HG02610 (cell line): ENCODE measurements at regions not wholly inside any gene's neighbourhood (a gene's known extent, or its start where the extent isn't known, plus 50 kb on each side); places are given as distances from the start of the nearest gene placed in this dataset.
"Not testable (repeated sequence)": the region's sequence is repeated elsewhere in the genome, so short reads cannot be mapped to it uniquely, and the experiment has no call there.

ENCODE experiments used
- ATAC-seq: cut with Tn5 transposase; IDR thresholded peaks from one replicate; pipeline ENCODE4 v1.9.1; 2021; ENCODE audit warnings: mild to moderate bottlenecking, moderate library complexity; ENCODE audit not compliant: unreplicated experiment

- no peak for ATAC-seq
These were observed 204.4 kb downstream of the KLF6 start for GRCh38 chr10:3580565-3580964.

- ATAC-seq: no peak
These were observed 205.2 kb downstream of the KLF6 start for GRCh38 chr10:3579845-3580244.

- ATAC-seq: no peak
These were observed 206.3 kb downstream of the KLF6 start for GRCh38 chr10:3578682-3579081.

GRCh38 chr10:3578159-3578558 lies 206.8 kb downstream of the KLF6 start:
- ATAC-seq: no peak

- no peak for ATAC-seq
These were observed 210.6 kb downstream of the KLF6 start for GRCh38 chr10:3574451-3574850.

- no peak for ATAC-seq
These were observed 211.5 kb downstream of the KLF6 start for GRCh38 chr10:3573498-3573897.

GRCh38 chr10:3571310-3571825 lies 213.6 kb downstream of the KLF6 start:
- ATAC-seq: no peak

GRCh38 chr10:3570855-3571266 lies 214.1 kb downstream of the KLF6 start:
- no peak for ATAC-seq

GRCh38 chr10:3570131-3570729 lies 214.8 kb downstream of the KLF6 start:
- ATAC-seq: no peak

GRCh38 chr10:3568983-3569382 lies 216.0 kb downstream of the KLF6 start:
- no peak for ATAC-seq

GRCh38 chr10:3568392-3568791 lies 216.6 kb downstream of the KLF6 start:
- no peak for ATAC-seq

- ATAC-seq: no peak
These were observed 217.6 kb downstream of the KLF6 start for GRCh38 chr10:3567291-3567963.

- no peak for ATAC-seq
These were observed 218.4 kb downstream of the KLF6 start for GRCh38 chr10:3566627-3567026.

- ATAC-seq: no peak
These were observed 220.5 kb downstream of the KLF6 start for GRCh38 chr10:3564346-3565002.

- ATAC-seq: no peak
These were observed 221.7 kb downstream of the KLF6 start for GRCh38 chr10:3563298-3563697.

- not testable (repeated sequence) for ATAC-seq
These were observed 224.4 kb downstream of the KLF6 start for GRCh38 chr10:3560628-3561027.

GRCh38 chr10:3559527-3559926 lies 225.5 kb downstream of the KLF6 start:
- ATAC-seq: no peak

GRCh38 chr10:3559011-3559410 lies 226.0 kb downstream of the KLF6 start:
- no peak for ATAC-seq

- ATAC-seq: not testable (repeated sequence)
These were observed 228.6 kb downstream of the KLF6 start for GRCh38 chr10:3556191-3557017.

GRCh38 chr10:3554121-3554522 lies 230.9 kb downstream of the KLF6 start:
- no peak for ATAC-seq

- no peak for ATAC-seq
These were observed 232.7 kb downstream of the KLF6 start for GRCh38 chr10:3552281-3552680.
